ENCODE measurements at regions not wholly inside any gene's neighbourhood (a gene's known extent, or its start where the extent isn't known, plus 50 kb on each side); places are given as distances from the start of the nearest gene placed in this dataset.

GRCh38 chr3:70426071-70426470 lies 113.6 kb upstream of the MDFIC2 start:
- TF ChIP-seq CTCF (IDR thresholded peaks at IDR 0.05; ENCODE audit: low read length) (no peak), EZH2 (IDR thresholded peaks at IDR 0.05; ENCODE audit: borderline replicate concordance, low read length) (no peak)

Data from OCI-LY1 (cell line).